ENCODE measurements at regions not wholly inside any gene's neighbourhood (a gene's known extent, or its start where the extent isn't known, plus 50 kb on each side); places are given as distances from the start of the nearest gene placed in this dataset.
"Not testable (repeated sequence)": the region's sequence is repeated elsewhere in the genome, so short reads cannot be mapped to it uniquely, and the experiment has no call there.

DNA sequence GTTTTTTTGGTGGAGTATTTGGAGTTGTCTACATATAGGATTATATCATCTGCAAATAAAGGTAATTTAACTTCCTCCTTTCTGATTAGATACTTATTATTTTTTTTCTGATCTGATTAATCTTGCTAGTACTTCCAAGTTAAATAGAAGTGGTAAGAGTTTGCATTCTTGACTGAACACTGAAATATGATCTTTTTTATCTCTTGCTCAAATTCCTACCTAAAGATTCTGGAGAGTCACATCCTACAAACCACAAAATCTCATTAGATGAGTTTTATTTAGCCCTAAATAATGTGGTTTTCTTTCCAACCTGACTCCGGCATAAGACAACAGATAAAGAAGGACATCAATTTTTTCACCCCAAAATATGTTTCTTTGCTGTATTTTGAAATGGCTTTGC, 977.9 kb upstream of the GBE1 start:
- DNase-seq, result no peak

DNA sequence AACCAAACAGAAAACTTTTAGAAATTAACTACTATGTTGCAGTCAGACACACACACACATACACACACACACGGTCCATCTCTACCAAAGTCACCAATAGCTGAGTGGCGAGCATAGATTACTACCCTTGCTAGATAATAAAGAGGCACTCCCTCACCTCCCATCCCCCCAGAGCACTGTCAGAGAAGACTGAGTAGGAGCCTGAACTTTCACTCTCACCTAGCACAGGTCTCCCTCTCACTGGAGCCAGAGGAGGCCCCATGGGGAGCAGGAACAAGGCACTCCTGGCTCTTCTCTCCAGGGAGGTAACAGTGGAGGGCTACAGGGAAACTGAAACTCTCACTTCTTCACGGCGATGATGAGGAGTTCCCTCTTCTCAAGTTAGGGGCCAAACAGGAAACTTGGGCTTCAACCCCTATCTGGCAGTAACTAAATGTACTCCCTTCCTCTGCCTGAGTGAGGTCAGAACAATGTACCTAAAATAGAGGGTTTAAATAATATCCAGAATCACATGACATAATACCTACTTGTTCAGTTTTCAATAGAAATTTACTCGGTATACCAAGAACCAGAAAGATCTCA, 975.3 kb upstream of the GBE1 start:
- DNase-seq, result no peak

GRCh38 chr3:82715091-82715856, 953.8 kb upstream of the GBE1 start:
- no peak for DNase-seq

DNA sequence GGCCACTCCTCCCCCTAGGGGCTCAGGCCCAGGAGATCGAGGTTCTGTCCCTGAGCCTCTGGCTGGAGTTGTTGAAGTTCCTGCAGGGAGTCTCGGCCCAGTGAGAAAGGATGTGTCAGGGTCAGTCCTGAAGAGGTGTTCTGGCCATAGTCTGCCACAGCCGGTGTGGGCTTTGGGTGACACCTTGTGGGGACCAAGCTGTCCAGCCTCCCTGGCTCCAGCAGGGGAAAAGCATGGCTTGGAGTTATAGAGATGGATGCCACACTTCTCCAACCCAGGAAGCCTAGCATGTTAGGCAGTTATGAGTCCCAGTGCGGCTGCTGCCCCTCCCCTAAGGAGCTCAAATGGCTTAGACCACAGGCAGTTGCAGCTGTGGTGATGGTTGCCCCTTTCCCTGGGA, 945.6 kb upstream of the GBE1 start:
- no peak for DNase-seq

GRCh38 chr3:82685761-82686160, 924.3 kb upstream of the GBE1 start:
- no peak for DNase-seq

DNA sequence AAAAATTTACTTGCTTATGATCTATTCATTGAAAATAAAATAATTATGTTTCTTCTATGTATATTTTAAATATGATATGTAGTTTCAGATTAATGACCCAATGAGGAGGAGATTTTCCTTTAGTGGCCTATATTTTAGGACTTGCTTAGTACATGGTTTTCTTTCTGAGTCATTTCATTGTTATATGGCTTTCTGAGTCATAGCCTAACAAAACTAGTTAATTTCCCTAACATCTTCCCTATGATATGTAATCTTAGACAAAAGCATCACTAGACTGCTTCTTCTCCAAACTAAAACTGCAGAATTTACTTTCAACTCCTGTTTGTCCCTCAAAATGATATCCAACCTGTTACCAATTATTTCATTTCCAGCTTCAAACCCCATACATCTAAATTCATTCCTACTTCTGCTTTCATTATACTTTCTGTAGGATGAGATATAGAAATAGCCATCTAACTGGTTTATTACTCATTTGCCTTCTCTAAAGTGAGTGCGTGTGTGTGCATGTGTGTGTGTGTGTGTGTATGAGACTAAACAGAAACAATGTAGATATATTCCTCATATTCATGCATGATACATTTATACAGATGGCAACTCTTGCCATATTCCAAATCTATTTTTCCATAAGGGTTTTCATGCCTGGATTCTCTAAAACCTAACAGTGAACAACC, 915.0 kb upstream of the GBE1 start:
- no peak for DNase-seq

- DNase-seq, result no peak
Measured at GRCh38 chr3:82672966-82673365, 911.5 kb upstream of the GBE1 start.

- no peak for DNase-seq
Measured at GRCh38 chr3:82671466-82671865, 910.0 kb upstream of the GBE1 start.

GRCh38 chr3:82654708-82655107, 893.3 kb upstream of the GBE1 start:
- no peak for DNase-seq

GRCh38 chr3:82643948-82644347, 882.5 kb upstream of the GBE1 start:
- DNase-seq, result no peak

GRCh38 chr3:82641701-82642100, 880.3 kb upstream of the GBE1 start:
- no peak for DNase-seq

DNA sequence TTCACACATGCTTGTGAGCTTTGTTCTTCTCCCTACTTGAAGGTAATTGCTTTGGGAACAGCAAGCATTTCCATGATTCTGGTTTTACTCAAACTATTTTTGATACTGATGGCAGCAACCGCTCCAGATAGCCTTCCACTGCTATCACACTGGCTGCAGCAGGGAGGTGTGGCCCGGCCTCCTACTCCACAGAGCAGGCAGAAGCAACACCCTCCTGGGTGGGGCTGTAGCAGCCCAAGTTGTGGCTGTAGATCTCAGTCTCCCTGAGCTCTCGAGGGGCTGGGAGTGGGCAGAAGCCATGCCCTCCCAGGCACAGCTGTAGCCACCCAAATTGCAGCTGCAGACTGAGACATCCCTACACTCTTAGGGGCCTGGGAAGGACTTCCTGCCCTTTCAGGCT, 878.8 kb upstream of the GBE1 start:
- no peak for DNase-seq

DNA sequence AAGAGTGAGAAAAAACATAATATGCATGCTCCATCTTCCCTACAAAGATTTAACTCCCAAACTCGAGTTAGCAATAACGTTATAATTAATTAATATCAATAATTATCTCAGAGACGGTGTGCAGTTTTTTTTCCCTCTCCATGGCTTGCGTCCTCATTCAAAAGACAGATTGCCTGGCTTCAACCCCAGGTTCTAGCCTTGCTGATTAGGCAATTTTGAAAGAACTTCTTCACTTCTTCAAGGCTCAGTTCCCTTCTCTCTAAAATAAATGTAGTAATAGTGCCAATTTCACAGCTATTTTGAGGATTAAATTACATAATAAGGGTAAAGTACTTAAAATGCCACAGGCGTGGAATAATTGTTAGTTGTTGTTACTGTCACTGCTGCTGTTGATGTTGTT, 876.1 kb upstream of the GBE1 start:
- DNase-seq, result no peak

DNA sequence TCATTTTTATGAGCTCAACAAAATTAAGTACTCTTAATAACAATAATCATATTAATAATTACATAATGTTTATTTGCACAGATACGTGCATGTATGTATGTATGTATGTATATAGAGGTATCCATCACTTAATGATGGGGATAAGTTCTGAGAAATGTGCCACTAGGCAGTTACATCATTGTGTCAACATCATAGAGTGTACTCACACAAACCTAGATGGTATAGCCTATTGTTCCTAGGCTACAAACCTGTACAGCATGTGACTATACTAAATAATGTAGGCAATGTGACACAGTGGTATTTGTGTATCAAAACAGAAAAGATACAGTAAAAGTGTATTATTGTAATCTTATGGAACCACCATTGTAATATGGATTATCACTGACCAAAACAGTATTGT, 874.7 kb upstream of the GBE1 start:
- no peak for DNase-seq

DNA sequence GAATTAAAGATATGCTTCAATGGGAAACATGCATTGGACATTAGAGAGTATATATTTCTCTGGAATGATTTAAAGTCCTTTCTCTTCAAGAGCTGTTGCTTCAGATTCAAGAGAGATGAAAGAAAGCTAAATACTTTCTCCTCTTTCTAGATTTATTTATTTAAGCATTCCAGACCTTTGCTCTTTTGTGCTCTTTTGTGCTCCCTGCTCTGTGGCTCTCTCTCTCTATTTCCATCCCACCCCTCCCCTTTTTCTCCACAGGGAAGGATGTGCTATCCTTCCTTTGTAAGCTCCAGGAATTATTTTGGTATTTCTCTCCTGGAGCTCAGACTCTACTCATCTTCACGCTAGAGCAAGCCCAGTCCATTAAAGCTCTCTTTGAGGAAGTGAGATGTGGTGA, 871.9 kb upstream of the GBE1 start:
- no peak for DNase-seq

DNA sequence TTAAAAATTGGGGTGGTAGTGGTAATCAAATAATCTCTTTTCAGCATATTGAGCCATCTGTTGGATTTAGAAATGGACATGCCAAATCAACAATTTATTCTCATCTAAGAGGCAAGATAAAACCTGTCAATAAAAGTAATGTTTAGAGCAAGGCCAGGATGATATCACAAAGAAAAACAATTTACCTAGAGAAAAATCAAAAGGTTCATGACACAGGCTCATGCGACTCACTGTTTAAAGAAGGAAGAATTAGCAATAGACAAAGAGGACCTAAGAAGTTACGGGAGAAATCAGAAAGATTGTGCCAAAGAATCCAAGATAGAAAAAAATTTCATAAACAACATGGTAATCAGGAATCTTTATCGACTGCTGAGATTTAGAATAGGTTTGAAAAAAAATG, 868.5 kb upstream of the GBE1 start:
- no peak for DNase-seq

DNA sequence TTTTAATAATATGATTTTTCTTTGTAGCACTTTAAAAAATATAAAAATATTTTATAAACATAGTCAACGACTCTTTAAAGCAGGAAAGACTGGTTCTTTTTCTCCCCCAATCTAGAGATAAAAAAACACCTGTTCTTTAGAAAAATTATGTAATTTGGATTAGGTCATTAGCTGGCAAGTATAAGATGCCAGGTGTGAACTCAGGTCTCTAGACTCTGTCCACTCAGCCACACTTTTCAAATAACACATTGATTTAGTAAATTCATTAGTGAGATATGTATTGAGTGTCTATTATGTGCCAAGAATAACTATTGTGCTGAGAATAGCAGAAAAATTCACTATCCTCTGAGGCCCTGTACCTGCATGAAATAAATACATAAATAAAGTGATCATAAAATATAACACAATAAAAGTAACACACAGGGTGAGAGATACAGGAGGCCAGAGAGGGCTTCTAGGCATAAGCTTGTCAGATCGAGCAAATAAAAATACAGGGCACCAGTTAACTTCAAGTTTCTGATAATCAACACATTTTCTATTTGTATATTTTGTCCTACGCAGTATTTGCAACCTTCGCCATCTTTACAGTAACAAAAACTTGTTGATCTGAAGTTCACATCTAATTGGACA, 867.1 kb upstream of the GBE1 start:
- no peak for DNase-seq

- DNase-seq, result no peak
Measured at GRCh38 chr3:82627733-82628132, 866.3 kb upstream of the GBE1 start.

GRCh38 chr3:82620744-82621143, 859.3 kb upstream of the GBE1 start:
- not testable (repeated sequence) for DNase-seq

DNA sequence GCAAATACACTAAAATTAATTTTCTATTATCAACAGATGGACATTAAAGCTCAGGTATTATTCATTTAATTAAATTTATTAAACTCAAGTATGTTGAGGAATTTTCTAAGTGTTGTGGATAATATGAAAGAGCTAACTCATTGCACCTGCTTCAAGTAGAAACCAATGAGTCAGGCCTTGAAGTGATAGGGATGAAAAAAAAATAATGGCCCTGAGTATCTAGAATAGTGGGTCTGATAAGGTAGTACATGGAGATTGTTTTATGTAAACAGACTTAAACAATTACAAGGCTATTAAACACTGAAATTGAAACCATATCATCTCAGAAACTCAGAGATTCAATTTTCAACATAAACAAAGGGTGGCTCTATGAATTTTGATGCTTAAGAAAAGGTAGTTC, 857.1 kb upstream of the GBE1 start:
- no peak for DNase-seq

DNA sequence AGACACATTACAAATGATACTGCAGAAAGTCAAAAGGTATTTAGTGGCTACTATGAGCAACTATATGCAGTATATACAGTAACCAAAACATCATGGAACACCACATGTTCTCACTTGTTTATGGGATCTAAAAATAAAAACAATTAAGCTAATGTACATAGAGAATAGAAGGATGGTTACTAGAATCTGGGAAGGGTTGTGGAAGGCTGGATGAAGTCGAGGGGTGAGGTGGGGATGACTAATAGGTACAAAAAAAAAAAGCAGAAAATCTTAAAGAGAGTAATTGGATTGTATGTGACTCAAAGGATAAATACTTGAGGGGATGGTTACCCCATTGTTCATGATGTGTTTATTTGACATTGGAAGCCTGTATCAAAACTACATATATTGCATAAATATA, 848.8 kb upstream of the GBE1 start:
- no peak for DNase-seq

- no peak for DNase-seq
Measured at GRCh38 chr3:82607391-82607790, 845.9 kb upstream of the GBE1 start.

DNA sequence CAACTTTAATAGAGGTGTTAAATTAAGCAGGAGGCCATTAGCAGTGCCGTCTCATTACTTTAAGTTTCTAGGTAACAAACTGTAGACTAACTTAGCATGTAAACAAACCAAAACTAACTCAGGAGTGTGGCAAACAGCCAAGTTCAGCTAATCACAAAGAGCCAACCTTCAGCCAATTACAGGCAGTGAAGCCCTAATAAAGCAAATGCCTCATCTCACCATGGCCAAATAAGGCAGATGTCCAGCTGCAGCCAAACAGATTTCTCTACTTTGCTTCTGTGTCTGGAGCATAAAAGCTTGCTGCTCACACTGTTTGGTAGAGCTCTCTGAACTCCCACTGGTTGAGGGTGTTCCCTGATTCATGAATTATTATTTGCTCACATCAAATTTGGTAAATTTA, 835.4 kb upstream of the GBE1 start:
- no peak for DNase-seq

DNA sequence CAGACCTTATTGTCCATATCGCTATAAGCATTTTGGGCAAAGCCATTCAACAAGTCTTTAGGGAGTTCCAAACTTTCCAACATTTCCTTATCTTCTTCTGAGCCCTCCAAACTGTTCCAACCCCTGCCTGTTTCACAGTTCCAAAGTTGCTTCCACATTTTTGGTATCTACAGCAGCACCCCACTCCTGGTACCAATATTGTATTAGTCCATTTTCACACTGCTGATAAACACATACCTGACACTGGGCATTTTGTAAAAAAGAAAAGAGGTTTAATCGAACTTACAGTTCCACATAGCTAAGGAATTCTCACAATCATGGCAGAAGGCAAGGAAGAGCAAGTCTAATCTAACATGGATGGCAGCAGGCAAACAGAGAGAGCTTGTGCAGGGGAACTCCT, 834.1 kb upstream of the GBE1 start:
- DNase-seq, result no peak
